Fibroblast of pulmonary artery (primary cell): ENCODE measurements at regions not wholly inside any gene's neighbourhood (a gene's known extent, or its start where the extent isn't known, plus 50 kb on each side); places are given as distances from the start of the nearest gene placed in this dataset.
"Not testable (repeated sequence)": the region's sequence is repeated elsewhere in the genome, so short reads cannot be mapped to it uniquely, and the experiment has no call there.

Experiments
- DNase-seq: peaks from one replicate; pipeline ENCODE4 v3.0.0-alpha.2; 2010; ENCODE audit warnings: low read depth
- H3K4me3 ChIP-seq: replicated peaks from 2 replicates; pipeline ENCODE4 v1.5.1; 2011; ENCODE audit warnings: low read depth, mild to moderate bottlenecking, control low read depth, low read length, moderate library complexity
- CTCF ChIP-seq: IDR thresholded peaks from 2 replicates; pipeline ENCODE4 v1.5.1; 2011; ENCODE audit warnings: mild to moderate bottlenecking, control low read depth, low read length, inconsistent platforms; ENCODE audit errors: missing control alignments

DNA sequence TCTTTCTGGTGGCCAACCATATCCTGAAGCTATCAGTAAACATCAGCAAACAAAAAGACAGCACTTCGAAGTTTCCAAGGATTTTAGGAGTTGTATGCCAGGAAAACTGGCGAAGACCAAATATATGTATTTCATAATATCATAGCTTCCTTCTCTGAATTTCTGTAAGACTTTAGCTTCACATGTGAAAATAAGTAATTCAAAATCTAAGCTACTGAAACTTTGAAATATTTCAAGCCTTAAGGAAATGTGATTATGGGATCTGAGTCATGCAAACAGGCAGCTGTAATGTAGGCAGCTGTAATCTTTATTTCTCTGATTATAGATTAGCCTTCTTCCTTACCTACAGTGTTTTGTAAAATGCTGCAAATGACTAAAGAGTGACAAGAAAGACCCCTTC, 70.7 kb upstream of the ANKRD10 start:
- no peak for TF ChIP-seq CTCF
- DNase-seq = no peak
- H3K4me3 ChIP-seq = no peak overlapping the region

GRCh38 chr13:110984798-110985197, 69.9 kb upstream of the ANKRD10 start:
- TF ChIP-seq CTCF = no peak
- no peak for DNase-seq
- no peak overlapping the region for H3K4me3 ChIP-seq

- TF ChIP-seq CTCF = no peak
Measured at GRCh38 chr13:110984381-110984780, 69.5 kb upstream of the ANKRD10 start.

DNA sequence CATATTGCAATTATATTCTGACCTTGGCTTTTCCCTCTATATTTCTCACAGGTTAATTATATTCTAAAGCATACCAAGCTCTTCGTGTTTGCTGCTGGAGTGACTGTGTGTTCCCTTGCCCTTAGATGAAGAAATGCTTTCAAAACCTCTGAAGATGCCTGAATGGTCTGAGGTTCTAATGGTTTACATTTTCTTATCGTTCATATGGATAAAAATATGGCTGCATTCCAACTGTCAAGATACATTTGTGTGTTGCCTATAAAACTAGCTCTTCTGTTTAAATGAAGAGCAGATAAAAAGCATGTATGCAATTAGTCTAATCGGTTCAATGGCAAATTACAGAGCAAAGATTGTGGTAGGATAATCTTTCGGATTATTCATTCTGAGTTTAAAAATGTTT, 68.4 kb upstream of the ANKRD10 start:
- no peak for DNase-seq
- TF ChIP-seq CTCF = no peak
- H3K4me3 ChIP-seq = no peak overlapping the region

More at GRCh38 chr13:110984381-110984780, 69.5 kb upstream of the ANKRD10 start:
- no peak overlapping the region for H3K4me3 ChIP-seq
- DNase-seq = peak; percentile 17

DNA sequence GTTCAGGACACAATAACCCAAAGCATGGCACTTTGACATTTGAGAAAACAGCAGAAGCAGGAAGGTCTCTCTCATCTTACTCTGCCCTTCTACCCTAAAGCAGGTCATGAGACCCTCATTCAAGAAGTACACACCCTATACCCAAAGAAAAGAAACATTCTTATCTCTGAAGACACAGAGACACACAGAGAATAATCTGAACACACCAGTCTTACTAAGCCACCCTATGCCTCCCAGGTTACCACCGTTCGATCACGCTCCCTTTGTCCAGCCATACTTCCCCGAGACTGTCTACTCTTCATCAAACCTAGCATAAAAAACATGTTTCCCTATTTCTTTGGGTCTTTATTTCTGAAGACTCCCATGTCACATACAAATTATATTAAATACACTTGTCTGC, 66.5 kb upstream of the ANKRD10 start:
- H3K4me3 ChIP-seq = no peak overlapping the region
- DNase-seq = no peak
- no peak for TF ChIP-seq CTCF

DNA sequence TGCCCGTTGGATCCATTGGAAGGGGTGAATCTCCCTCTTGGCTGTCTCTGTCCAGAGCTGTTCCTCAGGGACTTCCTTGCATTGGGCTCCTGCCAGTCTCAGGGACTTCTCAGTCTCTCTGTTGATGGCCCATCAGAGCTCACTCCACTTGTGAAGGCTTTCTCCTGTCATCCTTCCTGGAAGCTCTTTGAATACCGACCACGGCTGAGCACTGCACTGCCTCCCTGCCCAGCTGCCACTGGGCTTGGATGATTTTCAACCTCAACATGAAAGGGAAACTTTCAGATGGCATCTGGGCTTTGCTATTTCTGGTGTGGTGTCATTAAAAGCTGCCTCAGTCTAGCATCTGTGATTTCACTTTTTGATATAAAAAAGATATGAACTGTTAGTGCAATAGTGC, 66.1 kb upstream of the ANKRD10 start:
- H3K4me3 ChIP-seq = no peak overlapping the region
- DNase-seq = no peak
- TF ChIP-seq CTCF = no peak

GRCh38 chr13:110979149-110979548, 64.3 kb upstream of the ANKRD10 start:
- H3K4me3 ChIP-seq = not testable (repeated sequence)

DNA sequence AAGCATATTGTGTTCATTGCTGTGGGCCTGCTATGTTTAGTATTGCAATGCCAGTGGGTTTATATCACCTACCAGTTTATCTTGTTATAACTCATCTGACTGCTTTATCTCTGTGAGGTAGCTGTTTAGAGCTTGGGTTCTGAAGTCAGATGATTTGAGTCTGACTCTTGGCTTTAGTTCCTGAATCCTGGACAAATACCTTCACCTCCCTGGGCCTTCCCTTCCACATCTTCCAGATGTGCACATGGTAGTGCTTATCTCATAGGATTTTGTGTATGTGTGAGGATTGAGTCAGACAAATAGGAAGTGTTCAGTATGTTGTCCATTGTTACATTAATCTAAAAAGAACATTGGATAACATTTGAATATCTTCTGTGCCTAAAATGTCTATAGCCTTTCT, 63.5 kb upstream of the ANKRD10 start:
- H3K4me3 ChIP-seq = no peak overlapping the region
- DNase-seq = peak; percentile 35
- TF ChIP-seq CTCF = no peak

More at GRCh38 chr13:110979149-110979548, 64.3 kb upstream of the ANKRD10 start:
- not testable (repeated sequence) for DNase-seq
